Retinal pigment epithelial cell (primary cell): ENCODE measurements at regions not wholly inside any gene's neighbourhood (a gene's known extent, or its start where the extent isn't known, plus 50 kb on each side); places are given as distances from the start of the nearest gene placed in this dataset.
"Not testable (repeated sequence)": the region's sequence is repeated elsewhere in the genome, so short reads cannot be mapped to it uniquely, and the experiment has no call there.

Source experiments
- DNase-seq: peaks from one replicate; pipeline ENCODE4 v3.0.0-alpha.2; 2010; ENCODE audit warnings: low read depth
- H3K4me3 ChIP-seq: 2 replicates; pipeline ENCODE4 v1.5.1; 2011; ENCODE audit warnings: mild to moderate bottlenecking, low read length, control low read depth, moderate library complexity
- TF ChIP-seq, protein P1 (sequence below): conservative IDR thresholded peaks from 2 replicates; pipeline ENCODE4 v1.5.1; 2011; ENCODE audit warnings: low read depth, low read length, control low read depth, inconsistent platforms

DNA sequence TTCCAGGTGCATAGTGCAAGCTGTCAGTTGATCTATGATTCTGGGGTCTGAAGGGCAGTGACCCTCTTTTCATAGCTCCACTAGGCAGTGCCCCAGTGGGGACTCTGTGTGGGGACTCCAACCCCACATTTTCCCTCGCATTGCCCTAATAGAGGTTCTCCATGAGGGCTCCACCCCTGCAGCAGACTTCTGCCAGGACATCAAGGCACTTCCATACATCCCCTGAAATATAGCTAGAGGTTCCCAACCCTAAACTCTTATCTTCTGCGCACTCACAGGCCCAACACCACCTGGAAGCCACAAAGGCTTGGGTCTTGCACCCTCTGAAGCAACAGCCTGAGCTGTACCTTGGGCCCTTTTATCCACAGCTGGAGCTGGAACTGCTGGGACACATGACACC lies 65.7 kb upstream of the PKN2 start:
- DNase-seq = no peak
- H3K4me3 ChIP-seq = no peak overlapping the region
- TF ChIP-seq, protein P1, sequence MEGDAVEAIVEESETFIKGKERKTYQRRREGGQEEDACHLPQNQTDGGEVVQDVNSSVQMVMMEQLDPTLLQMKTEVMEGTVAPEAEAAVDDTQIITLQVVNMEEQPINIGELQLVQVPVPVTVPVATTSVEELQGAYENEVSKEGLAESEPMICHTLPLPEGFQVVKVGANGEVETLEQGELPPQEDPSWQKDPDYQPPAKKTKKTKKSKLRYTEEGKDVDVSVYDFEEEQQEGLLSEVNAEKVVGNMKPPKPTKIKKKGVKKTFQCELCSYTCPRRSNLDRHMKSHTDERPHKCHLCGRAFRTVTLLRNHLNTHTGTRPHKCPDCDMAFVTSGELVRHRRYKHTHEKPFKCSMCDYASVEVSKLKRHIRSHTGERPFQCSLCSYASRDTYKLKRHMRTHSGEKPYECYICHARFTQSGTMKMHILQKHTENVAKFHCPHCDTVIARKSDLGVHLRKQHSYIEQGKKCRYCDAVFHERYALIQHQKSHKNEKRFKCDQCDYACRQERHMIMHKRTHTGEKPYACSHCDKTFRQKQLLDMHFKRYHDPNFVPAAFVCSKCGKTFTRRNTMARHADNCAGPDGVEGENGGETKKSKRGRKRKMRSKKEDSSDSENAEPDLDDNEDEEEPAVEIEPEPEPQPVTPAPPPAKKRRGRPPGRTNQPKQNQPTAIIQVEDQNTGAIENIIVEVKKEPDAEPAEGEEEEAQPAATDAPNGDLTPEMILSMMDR = no peak

DNA sequence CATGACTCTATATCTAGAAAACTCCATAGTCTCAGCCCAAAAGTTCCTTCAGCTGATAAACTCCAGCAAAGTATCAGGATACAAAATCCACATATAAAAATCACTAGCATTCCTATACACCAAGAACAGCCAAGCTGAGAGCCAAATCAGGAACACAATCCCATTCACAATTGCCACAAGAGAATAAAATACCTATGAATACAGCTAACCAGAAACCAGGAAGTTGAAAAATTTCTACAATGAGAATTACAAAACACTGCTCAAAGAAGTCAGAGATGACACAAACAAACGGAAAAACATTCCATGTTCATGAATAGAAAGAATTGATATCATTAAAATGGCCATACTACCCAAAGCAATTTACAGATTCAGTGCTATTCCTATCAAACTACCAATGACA lies 61.0 kb upstream of the PKN2 start:
- not testable (repeated sequence) for DNase-seq, H3K4me3 ChIP-seq
